KMS-11 (cell line): ENCODE measurements at regions not wholly inside any gene's neighbourhood (a gene's known extent, or its start where the extent isn't known, plus 50 kb on each side); places are given as distances from the start of the nearest gene placed in this dataset.
"Not testable (repeated sequence)": the region's sequence is repeated elsewhere in the genome, so short reads cannot be mapped to it uniquely, and the experiment has no call there.

Source experiments
- H2AFZ ChIP-seq: fragments of 200-600 bp; sonication (generic); 2 replicates; pipeline ENCODE4 v1.6.1; 2016; ENCODE audit warnings: antibody characterized with exemption, mixed run types, low read depth
- H3K27ac ChIP-seq: fragments of 200-600 bp; sonication (generic); 2 replicates; pipeline ENCODE4 v1.6.1; 2016; ENCODE audit warnings: mild to moderate bottlenecking, mixed run types
- H3K27me3 ChIP-seq: fragments of 200-600 bp; sonication (generic); 2 replicates; pipeline ENCODE4 v1.6.1; 2017; ENCODE audit warnings: mild to moderate bottlenecking, low read depth, mixed run types, moderate library complexity; ENCODE audit not compliant: insufficient read depth
- H3K36me3 ChIP-seq: fragments of 200-600 bp; sonication (generic); 2 replicates; pipeline ENCODE4 v1.6.1; 2017; ENCODE audit warnings: mild to moderate bottlenecking, mixed run types; ENCODE audit not compliant: insufficient read depth
- H3K4me1 ChIP-seq: fragments of 200-600 bp; sonication (generic); 2 replicates; pipeline ENCODE4 v1.6.1; 2016; ENCODE audit warnings: mild to moderate bottlenecking, low read depth, mixed run types; ENCODE audit not compliant: poor library complexity, severe bottlenecking
- H3K4me2 ChIP-seq: fragments of 200-600 bp; sonication (generic); 2 replicates; pipeline ENCODE4 v1.7.0; 2016; ENCODE audit warnings: mild to moderate bottlenecking, mixed run types
- H3K4me3 ChIP-seq: fragments of 200-600 bp; sonication (generic); IDR thresholded peaks from 2 replicates; pipeline ENCODE4 v1.6.1; 2017; ENCODE audit warnings: low read depth, low read length, mixed read lengths; ENCODE audit not compliant: insufficient read depth
- H3K79me2 ChIP-seq: fragments of 200-600 bp; sonication (generic); 2 replicates; pipeline ENCODE4 v1.6.1; 2016; ENCODE audit warnings: low read depth, mixed run types; ENCODE audit not compliant: insufficient read depth
- H3K9ac ChIP-seq: fragments of 200-600 bp; sonication (generic); 2 replicates; pipeline ENCODE4 v1.6.1; 2016; ENCODE audit warnings: mild to moderate bottlenecking, mixed run types
- H4K20me1 ChIP-seq: fragments of 200-600 bp; sonication (generic); 2 replicates; pipeline ENCODE4 v1.6.1; 2016; ENCODE audit warnings: mild to moderate bottlenecking, mixed run types; ENCODE audit not compliant: insufficient read depth
- CTCF ChIP-seq: fragments of 200-600 bp; sonication (generic); conservative IDR thresholded peaks from 2 replicates; pipeline ENCODE4 v1.6.1; 2017; ENCODE audit warnings: low read depth, mild to moderate bottlenecking, antibody characterized with exemption, low read length, moderate library complexity, mixed read lengths

- H3K4me3 ChIP-seq = no peak overlapping the region
- H3K79me2 ChIP-seq = no peaks in the 10 kb centered on the region
- no peak overlapping the region for H3K4me2 ChIP-seq
- TF ChIP-seq CTCF = no peak
- no peak overlapping the region for H3K27ac ChIP-seq
- H3K27me3 ChIP-seq = no peaks in the 10 kb centered on the region
- no peaks in the 10 kb centered on the region for H3K4me1 ChIP-seq
- H3K36me3 ChIP-seq = no peaks in the 10 kb centered on the region
- no peak overlapping the region for H2AFZ ChIP-seq
- no peak overlapping the region for H3K9ac ChIP-seq
- H4K20me1 ChIP-seq = no peaks in the 10 kb centered on the region
These were observed 477.7 kb upstream of the CADM1 start for GRCh38 chr11:115981814-115982471.

GRCh38 chr11:115981104-115981481 is 476.9 kb upstream of the CADM1 start:
- H3K27me3 ChIP-seq = no peaks in the 10 kb centered on the region
- H3K4me3 ChIP-seq = no peak overlapping the region
- no peaks in the 10 kb centered on the region for H3K4me1 ChIP-seq
- H3K36me3 ChIP-seq = no peaks in the 10 kb centered on the region
- no peak overlapping the region for H3K27ac ChIP-seq
- no peaks in the 10 kb centered on the region for H3K79me2 ChIP-seq
- no peak overlapping the region for H3K9ac ChIP-seq
- H3K4me2 ChIP-seq = no peak overlapping the region
- TF ChIP-seq CTCF = no peak
- no peaks in the 10 kb centered on the region for H4K20me1 ChIP-seq
- H2AFZ ChIP-seq = no peak overlapping the region

GRCh38 chr11:115980337-115981103 is 476.3 kb upstream of the CADM1 start:
- no peak overlapping the region for H3K27ac ChIP-seq
- no peak for TF ChIP-seq CTCF
- H4K20me1 ChIP-seq = no peaks in the 10 kb centered on the region
- no peaks in the 10 kb centered on the region for H3K4me1 ChIP-seq
- no peak overlapping the region for H3K9ac ChIP-seq
- H2AFZ ChIP-seq = no peak overlapping the region
- no peaks in the 10 kb centered on the region for H3K27me3 ChIP-seq
- no peaks in the 10 kb centered on the region for H3K36me3 ChIP-seq
- no peak overlapping the region for H3K4me2 ChIP-seq
- H3K4me3 ChIP-seq = no peak overlapping the region
- H3K79me2 ChIP-seq = no peaks in the 10 kb centered on the region

GRCh38 chr11:115974703-115975102 is 470.5 kb upstream of the CADM1 start:
- no peaks in the 10 kb centered on the region for H3K36me3 ChIP-seq
- H3K27me3 ChIP-seq = no peaks in the 10 kb centered on the region
- no peak overlapping the region for H3K4me3 ChIP-seq
- H3K79me2 ChIP-seq = no peaks in the 10 kb centered on the region
- no peak overlapping the region for H3K4me2 ChIP-seq
- no peaks in the 10 kb centered on the region for H3K4me1 ChIP-seq
- H2AFZ ChIP-seq = no peak overlapping the region
- H3K9ac ChIP-seq = no peak overlapping the region
- TF ChIP-seq CTCF = no peak
- no peaks in the 10 kb centered on the region for H4K20me1 ChIP-seq
- H3K27ac ChIP-seq = no peak overlapping the region

GRCh38 chr11:115967203-115967602 is 463.0 kb upstream of the CADM1 start:
- H2AFZ ChIP-seq, H3K4me2 ChIP-seq, H3K79me2 ChIP-seq, H3K27me3 ChIP-seq, H3K9ac ChIP-seq, H3K36me3 ChIP-seq, H3K4me1 ChIP-seq, H4K20me1 ChIP-seq, H3K4me3 ChIP-seq, H3K27ac ChIP-seq: not testable (repeated sequence)
